GM21381 (cell line): ENCODE measurements at regions not wholly inside any gene's neighbourhood (a gene's known extent, or its start where the extent isn't known, plus 50 kb on each side); places are given as distances from the start of the nearest gene placed in this dataset.
"Not testable (repeated sequence)": the region's sequence is repeated elsewhere in the genome, so short reads cannot be mapped to it uniquely, and the experiment has no call there.

Experiments
- ATAC-seq: cut with Tn5 transposase; IDR thresholded peaks from one replicate; pipeline ENCODE4 v1.9.1; 2021; ENCODE audit warnings: mild to moderate bottlenecking, moderate library complexity; ENCODE audit not compliant: unreplicated experiment

- ATAC-seq: no peak
These were observed 418.6 kb downstream of the NELL2 start for GRCh38 chr12:44457465-44457864.

DNA sequence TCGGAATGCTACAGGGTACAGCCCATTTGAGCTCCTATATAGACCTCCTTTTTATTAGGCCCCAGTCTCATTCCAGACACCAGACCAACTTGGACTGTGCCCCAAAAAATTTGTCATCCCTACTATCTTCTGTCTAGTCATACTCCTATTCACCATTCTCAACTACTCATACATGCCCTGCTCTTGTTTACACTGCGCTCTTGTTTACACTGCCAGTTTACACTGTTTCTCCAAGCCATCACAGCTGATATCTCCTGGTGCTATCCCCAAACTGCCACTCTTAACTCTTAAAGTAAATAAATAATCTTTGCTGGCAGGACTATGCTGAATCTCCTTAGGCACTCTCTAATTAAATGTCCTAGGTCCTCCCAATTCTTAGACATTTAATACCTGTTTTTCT lies 421.2 kb downstream of the NELL2 start:
- ATAC-seq: not testable (repeated sequence)

- ATAC-seq: no peak
These were observed 429.9 kb downstream of the NELL2 start for GRCh38 chr12:44446181-44446580.

DNA sequence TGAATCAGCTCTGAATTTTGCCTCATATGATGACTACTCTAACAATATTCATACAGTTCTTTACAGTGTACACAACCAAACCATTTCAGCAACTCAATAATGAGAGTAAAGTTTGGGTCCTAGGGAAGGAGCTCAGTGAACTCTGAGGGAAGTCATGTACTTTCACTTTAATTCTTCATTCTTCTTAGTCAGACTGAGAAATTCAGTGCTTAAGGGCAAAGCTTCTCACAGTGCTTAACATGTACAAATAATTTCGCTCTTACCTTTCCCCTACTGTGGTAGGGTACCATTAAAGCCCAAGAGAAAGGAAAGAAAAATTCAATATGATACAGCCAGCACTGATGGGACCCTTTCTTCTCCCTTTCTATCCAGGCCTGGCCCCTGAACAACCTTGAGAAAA lies 435.0 kb downstream of the NELL2 start:
- peak; percentile 60 for ATAC-seq
